Fibroblast of skin of scalp (primary cell): ENCODE measurements at regions not wholly inside any gene's neighbourhood (a gene's known extent, or its start where the extent isn't known, plus 50 kb on each side); places are given as distances from the start of the nearest gene placed in this dataset.
A peak's percentile ranks its signal among the peaks of the same experiment; 100 is the strongest.

Experiments
- DNase-seq: peaks from one replicate; pipeline ENCODE4 v3.0.0-alpha.2; 2013

DNA sequence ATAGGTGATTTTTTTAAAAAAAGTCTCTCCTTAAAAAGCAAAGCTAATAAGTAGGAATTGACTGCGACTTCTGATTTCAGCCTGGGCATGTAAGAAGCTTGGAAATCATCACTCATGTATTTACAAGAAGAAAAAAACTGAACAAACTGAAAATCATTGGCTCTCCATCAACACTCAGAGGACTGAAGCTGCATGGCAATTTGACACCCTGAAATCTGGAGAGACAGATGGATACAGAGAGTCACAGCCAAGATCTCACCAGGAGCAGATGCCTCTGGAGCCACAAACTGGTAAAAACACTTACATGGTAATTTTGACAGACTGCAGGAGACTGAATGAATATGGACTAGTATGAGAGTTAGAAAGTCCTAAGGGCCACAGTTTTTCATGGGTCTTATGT lies 191.2 kb upstream of the TCF21 start:
- peak; percentile 72 for DNase-seq

DNA sequence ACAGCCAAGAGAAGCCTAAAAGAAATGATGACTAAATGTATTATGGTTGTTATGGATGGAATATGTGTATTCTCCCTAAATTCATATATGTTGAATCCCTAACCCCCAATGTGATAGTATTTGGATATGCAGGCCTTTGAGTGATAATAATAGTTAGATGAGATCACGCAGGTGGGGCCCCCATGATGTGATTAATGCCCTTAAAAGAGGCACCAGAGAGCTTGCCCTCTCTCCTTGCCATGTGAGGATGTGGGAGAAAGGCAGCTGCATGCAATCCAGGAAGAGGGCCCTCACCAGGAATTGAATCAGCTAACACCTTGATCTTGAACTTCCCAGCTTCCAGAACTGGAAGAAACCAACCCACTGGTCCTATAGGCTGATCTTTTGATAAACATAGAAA lies 190.6 kb upstream of the TCF21 start:
- DNase-seq: no peak

- DNase-seq: peak; percentile 22
Measured at GRCh38 chr6:133699741-133700385, 189.1 kb upstream of the TCF21 start.

DNA sequence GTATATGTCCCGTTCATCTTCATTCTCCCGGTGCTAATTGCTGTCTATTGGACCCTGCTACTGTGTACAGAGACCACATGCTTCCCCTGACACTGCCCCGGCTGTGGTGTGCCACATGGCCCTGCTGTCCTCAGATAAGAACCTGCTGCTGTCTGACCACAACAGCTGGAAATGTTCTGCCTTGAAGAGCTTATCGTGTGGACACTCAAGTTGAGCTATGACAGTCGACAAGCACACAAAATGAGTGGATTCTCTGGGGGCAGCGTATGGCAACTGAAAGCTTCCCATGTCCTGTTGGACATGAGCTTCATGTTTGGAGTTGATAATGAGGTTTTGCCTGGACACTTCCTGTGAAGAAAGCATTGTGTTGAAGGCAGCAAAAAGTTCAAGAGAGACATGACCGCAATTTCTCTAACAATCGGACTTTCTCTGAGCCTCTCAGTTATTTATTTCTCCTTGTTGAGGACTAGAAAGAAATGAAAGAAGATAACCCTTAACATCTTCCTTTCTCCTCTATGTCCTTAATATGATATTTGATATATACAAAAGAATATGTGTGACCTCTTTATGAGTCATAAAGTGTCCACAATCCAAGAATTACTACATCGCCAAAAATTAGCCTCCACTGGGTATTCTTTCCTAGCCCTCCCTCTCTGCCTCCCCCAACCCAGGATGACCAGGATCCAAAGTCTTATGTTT lies 187.1 kb upstream of the TCF21 start:
- peak; percentile 39 for DNase-seq

GRCh38 chr6:133704371-133704770 lies 184.5 kb upstream of the TCF21 start:
- peak; percentile 43 for DNase-seq

DNA sequence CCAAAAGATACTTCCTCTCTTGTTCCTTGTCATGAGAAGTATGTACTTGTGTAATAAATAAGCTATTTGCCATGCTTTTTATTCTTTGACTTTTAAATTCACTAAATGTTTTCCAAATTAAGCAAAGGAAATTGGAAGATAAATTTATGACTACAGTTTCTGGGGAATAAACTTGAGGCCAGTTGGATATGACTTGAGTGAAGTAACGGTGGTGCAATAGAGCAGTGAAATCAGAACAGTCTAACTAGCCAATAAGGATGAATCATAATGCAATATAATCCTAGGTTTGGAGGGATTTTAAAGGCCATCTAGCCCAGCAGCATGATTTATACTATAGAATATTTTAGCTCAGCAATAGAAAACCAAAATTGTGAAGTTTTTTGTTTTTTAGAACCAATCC lies 183.8 kb upstream of the TCF21 start:
- DNase-seq: peak; percentile 78

DNA sequence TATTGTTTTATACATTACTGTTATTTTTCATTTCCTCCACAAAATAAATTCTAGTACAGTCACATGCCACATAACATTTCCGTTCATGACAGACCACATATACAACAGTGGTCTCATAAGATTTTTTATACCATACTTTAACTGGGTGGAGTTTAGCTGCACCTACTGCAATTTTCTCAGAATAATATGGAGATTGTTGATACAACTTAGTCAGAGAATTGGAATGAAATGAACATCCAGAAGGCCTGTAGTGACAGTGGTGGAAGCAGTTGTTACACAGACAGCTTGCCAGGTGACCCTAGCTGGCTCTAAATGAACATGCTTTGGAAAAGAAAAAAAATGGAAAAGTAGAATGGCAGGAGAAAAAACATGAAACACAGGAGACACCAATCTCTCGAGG lies 183.2 kb upstream of the TCF21 start:
- DNase-seq: peak; percentile 73

GRCh38 chr6:133707456-133707855 lies 181.5 kb upstream of the TCF21 start:
- DNase-seq: peak; percentile 84

DNA sequence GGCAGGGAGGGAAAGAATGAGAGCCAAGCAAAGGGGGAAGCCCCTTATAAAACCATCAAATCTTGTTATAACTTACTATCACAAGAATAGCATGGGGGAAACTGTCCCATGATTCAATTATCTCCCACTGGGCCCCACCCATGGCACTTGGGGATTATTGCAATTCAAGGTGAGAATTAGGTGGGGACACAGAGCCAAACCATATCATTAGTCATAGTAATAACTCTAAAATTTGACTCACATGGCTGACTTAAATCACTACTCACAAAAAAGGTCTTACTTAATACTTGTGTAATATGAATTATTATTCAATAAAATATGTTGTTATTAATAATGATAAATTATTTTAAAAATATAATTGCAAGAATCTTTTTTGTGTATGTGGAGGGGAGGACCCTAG lies 178.1 kb upstream of the TCF21 start:
- no peak for DNase-seq

DNA sequence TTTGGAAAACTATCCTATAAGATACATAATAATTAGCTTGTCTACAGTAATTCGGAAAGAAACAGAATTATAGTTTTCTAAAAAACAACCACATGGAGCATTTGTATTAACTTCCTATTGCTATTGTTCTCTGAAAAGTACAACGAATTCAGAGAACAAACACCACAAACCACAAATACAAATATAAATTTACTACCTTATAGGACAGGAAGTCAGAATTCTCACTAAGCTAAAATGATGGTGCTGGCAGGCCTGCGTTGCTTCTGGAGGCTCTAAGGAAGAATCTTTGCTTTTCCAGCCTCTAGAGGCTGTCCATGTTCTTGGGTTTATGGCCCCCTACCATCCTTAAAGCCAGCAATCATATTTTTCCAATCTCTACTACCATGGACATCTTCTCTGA lies 173.6 kb upstream of the TCF21 start:
- DNase-seq: no peak

- peak; percentile 82 for DNase-seq
Measured at GRCh38 chr6:133724726-133725125, 164.2 kb upstream of the TCF21 start.

DNA sequence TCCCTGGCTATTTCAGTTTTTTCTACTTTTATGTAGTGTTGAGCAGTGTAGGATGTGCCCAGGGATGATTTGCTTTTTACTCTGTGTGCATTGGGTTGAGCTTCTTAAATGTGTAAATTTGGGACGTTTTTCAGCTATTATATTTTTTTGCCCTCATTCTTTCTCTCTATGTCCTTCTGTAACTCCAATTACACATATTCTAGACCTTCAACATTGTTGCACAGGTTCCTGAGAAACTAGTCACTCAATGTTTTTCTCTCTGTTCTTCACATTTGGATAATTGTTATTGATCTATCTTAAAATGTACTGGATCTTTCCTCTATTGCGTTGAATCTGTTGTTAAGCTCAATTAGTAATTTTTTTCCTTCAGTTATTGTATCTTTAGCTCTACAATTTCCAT lies 162.7 kb upstream of the TCF21 start:
- DNase-seq: no peak

DNA sequence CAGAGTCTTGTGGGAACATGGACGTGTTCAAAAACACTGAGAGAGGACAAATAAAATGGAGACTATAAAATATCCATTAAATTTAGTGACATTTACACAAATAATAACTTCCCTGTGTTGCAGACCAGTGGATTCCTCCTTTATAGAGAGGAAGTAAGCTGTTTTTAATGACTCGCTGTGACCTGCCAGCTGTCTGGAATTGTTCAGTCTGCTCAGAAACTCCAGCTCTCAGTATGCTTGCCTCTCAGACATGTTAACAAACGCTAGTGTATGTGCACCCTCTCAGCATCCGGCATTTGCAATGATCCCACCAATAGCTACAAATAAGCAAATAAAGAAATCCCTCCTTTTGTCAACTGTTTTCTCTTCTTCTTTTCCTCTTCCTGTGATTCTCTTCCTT lies 158.0 kb upstream of the TCF21 start:
- no peak for DNase-seq

- no peak for DNase-seq
Measured at GRCh38 chr6:133740218-133740617, 148.7 kb upstream of the TCF21 start.

GRCh38 chr6:133740816-133741215 lies 148.1 kb upstream of the TCF21 start:
- DNase-seq: no peak

- peak; percentile 26 for DNase-seq
Measured at GRCh38 chr6:133741375-133741861, 147.5 kb upstream of the TCF21 start.

DNA sequence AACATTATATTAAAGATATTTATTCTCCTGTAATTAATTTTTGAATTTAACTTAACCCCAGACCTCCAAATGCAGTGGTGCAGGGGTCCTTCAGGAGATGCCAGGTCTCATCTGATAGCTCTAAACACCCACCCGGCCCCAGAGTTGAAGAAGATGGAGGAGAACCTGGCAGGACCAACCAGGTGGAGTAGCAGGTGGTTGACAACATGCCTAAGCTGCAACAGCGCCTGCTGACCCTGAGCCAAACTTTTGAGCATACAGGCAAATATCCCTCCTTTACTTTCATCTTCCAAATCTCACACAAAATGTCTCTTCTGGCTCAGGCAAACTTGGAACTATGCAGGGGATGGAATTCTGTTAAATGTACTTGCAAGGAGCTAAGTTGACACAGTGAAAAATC lies 145.3 kb upstream of the TCF21 start:
- no peak for DNase-seq

DNA sequence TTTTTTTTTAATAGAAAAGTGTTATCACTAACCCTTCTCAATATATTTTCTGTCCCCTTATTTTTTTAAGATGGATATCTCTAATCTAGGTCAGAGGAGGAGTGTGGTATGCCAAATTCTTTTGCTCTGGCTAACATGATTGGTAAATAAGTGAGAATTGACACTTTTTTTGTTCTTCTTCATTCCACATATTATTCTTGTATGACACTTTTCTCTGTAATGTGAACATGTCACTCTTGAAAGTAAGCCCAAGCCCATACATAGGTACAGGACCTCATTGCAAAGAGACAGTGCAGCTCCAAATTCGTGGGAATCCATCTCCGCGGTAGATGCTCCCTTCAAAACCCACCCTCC lies 142.5 kb upstream of the TCF21 start:
- no peak for DNase-seq

DNA sequence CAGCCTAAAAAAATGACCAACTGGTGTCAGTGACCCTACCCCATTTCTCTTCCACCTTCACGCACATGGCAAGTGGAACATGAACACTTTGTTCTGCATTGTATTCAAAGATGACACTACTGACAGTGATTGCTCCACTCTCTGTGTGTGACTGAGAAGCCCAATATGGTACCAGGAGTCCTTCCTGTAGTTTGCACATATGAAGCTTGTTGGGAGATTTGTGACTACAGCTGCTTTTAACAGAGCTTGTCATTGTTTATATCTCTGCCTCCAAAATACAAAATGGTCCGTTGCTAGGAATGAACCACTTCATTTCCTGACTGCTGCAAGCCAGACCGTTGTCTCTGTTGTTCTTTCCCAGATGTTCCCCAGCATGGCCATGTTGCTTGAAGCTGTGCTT lies 140.3 kb upstream of the TCF21 start:
- DNase-seq: no peak

DNA sequence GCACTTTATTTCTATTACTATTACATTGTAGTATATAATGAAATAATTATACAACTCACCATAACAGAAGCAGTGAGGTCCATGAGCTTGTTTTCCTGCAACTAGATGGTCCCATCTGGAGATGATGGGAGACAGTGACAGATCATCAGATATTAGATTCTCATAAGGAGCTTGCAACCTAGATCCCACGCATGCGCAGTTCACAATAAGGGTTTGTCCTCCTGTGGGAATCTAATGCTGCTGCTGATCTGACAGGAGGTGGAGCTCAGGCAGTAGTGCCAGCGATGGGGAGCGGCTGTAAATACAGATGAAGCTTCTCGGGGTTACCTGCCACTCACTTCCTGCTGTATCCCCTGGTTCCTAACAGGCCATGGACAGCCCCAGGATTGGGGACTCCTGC lies 139.5 kb upstream of the TCF21 start:
- DNase-seq: no peak

- no peak for DNase-seq
Measured at GRCh38 chr6:133752129-133752528, 136.8 kb upstream of the TCF21 start.

DNA sequence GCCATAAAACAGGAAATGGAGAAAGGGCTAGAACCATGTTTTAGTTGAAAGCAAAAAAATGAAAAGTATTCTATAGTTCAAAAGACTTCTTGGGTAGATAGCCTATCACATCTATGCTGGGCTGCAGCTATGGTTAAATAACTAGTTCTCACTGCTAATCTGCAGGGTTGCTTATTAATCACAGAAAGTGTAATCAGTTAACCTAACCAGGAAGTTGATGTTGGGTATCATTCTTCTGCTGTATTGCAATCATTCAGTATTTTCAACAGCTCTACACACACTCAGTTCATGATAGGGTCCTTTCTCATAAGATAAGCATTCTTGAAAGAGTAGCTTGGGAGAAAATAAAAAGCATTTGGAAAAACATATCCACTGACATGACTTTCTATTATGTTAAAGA lies 135.2 kb upstream of the TCF21 start:
- DNase-seq: no peak

GRCh38 chr6:133754298-133754697 lies 134.6 kb upstream of the TCF21 start:
- no peak for DNase-seq

DNA sequence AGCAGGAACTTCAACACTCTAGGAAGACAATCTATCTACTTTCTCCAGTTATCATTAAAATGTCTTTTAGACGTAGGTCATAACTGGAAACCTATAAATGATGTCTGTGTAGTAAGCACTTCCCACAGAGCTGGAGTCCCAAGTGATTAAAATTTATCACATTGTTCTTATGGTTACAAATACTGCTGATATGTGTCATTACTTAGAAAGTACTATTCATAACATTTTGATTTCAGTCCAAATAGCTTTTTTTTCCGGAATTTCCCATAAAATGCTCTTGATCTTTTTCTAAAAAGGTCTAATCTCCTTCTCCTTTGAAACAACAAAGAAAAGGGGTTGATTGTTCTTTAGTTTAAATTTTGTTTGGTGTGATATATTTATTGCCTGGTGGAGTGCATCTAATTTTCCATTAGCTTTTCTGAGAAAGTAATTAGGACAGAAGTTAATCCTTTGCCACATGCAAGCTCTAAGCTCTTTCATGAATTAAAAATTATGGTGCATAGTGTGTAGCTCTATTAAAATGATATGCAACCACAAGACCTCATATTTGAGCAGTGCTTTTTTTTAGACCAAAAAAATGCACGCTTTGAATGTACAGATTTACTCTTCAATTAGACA lies 132.7 kb upstream of the TCF21 start:
- DNase-seq: peak; percentile 72
